ENCODE measurements at regions not wholly inside any gene's neighbourhood (a gene's known extent, or its start where the extent isn't known, plus 50 kb on each side); places are given as distances from the start of the nearest gene placed in this dataset.

DNA sequence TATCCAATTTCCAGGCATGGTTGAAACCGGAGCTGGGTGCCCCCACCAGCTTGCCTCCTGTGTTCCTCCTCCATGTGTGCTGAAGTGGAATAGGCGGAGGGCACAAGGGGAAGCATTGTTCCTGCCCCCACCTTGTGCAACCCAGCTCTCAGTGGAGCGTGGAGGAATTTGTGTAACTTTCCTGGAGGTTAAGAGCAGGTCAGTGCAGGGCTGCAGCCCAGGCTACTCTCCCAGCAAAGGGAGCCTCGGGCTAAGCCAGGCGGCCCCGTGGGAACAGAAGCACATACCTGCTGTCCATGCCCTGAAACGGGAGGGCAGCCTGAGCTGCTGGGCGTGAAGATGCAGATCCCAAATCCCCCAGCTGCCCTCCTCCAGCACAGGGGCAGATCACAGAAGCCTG lies 158.8 kb upstream of the LHX1 start:
- no peak overlapping the region for H2AFZ ChIP-seq (ENCODE audit: insufficient read depth, low read depth, low read length, poor library complexity, severe bottlenecking)
- WGBS (ENCODE audit: insufficient coverage): 72% methylated on average over 6 of the region's 8 CpGs
- no peaks in the 10 kb centered on the region for H3K9me3 ChIP-seq (replicated peaks in 1 of 2; ENCODE audit: control insufficient read depth in 1 of 2, insufficient read depth in 1 of 2, low read length in 2 of 2)
- no peaks in the 10 kb centered on the region for H3K36me3 Mint-ChIP-seq
- no peak overlapping the region for H3K4me2 ChIP-seq (replicated peaks; ENCODE audit: extremely low read depth, low read length, poor library complexity, severe bottlenecking)
- no peaks in the 10 kb centered on the region for H3K4me1 ChIP-seq (ENCODE audit: control insufficient read depth in 1 of 2, insufficient read depth in 2 of 2, low read length in 2 of 2)
- no peaks in the 10 kb centered on the region for H4K20me1 ChIP-seq (ENCODE audit: insufficient read depth, low read length)
- H3K27ac Mint-ChIP-seq: no peak overlapping the region
- H3K4me3 ChIP-seq (replicated peaks in 1 of 3; ENCODE audit: low read depth in 2 of 3, low read length in 3 of 3): no peak overlapping the region
- H3K36me3 ChIP-seq (replicated peaks in 1 of 2; ENCODE audit: control insufficient read depth in 1 of 2, insufficient read depth in 2 of 2, low read length in 2 of 2): no peaks in the 10 kb centered on the region
- H3K27me3 ChIP-seq (ENCODE audit: control insufficient read depth in 2 of 2, insufficient read depth in 2 of 2, low read length in 2 of 2): peaks cover 0 to 6% of the 10 kb centered on the region in 2 donors
- H3K27me3 Mint-ChIP-seq (ENCODE audit: low read depth in 3 of 3): peaks cover 6 to 17% (median 15%) of the 10 kb centered on the region in 3 donors
- H3K4me1 Mint-ChIP-seq: no peaks in the 10 kb centered on the region
- no peak overlapping the region for H3K9ac ChIP-seq (ENCODE audit: insufficient read depth, low read length, poor library complexity, severe bottlenecking)
- no peak overlapping the region for H3K4me3 Mint-ChIP-seq
- intact Hi-C loops (cut with micrococcal nuclease): no loop called here
- TF ChIP-seq, protein P1, sequence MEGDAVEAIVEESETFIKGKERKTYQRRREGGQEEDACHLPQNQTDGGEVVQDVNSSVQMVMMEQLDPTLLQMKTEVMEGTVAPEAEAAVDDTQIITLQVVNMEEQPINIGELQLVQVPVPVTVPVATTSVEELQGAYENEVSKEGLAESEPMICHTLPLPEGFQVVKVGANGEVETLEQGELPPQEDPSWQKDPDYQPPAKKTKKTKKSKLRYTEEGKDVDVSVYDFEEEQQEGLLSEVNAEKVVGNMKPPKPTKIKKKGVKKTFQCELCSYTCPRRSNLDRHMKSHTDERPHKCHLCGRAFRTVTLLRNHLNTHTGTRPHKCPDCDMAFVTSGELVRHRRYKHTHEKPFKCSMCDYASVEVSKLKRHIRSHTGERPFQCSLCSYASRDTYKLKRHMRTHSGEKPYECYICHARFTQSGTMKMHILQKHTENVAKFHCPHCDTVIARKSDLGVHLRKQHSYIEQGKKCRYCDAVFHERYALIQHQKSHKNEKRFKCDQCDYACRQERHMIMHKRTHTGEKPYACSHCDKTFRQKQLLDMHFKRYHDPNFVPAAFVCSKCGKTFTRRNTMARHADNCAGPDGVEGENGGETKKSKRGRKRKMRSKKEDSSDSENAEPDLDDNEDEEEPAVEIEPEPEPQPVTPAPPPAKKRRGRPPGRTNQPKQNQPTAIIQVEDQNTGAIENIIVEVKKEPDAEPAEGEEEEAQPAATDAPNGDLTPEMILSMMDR (IDR thresholded peaks at IDR 0.05): no peak
- DNase-seq: no peak
- H3K27ac ChIP-seq (ENCODE audit: low read depth in 1 of 2, low read length in 2 of 2): no peak overlapping the region
- peaks cover 0 to 2% (median 0%) of the 10 kb centered on the region in 7 donors for H3K9me3 Mint-ChIP-seq
- no peaks in the 10 kb centered on the region for H3K79me2 ChIP-seq (ENCODE audit: insufficient read depth, low read length)

DNA sequence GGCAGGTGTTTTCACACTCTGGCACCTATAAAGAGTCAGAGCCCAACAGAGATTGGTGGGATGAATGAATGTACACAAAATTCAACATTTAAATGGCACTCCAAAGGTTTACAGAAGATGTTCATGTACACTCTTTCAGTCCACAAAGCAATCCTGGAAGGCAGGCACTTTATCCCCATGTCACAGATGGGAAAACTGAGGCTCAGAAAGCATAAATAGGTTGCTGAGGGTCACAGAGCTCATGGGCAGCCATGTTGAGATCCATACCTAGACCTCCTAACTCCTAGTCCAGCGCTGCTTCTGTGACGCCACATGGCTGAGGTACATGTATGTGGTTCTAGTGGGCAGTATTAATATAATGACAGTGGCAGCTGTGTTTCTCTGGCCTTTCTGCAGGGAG lies 157.7 kb upstream of the LHX1 start:
- intact Hi-C loops (cut with micrococcal nuclease): no loop called here
- Histone ChIP-seq H3K4me1 (ENCODE audit: control insufficient read depth in 1 of 2, insufficient read depth in 2 of 2, low read length in 2 of 2) (no peaks in the 10 kb centered on the region), H3K27me3 (ENCODE audit: control insufficient read depth in 2 of 2, insufficient read depth in 2 of 2, low read length in 2 of 2) (no peaks in the 10 kb centered on the region), H3K4me3 (replicated peaks in 1 of 3; ENCODE audit: low read depth in 2 of 3, low read length in 3 of 3) (no peak overlapping the region), H3K4me2 (replicated peaks; ENCODE audit: extremely low read depth, low read length, poor library complexity, severe bottlenecking) (no peak overlapping the region), H3K9ac (ENCODE audit: insufficient read depth, low read length, poor library complexity, severe bottlenecking) (no peak overlapping the region), H3K36me3 (replicated peaks in 1 of 2; ENCODE audit: control insufficient read depth in 1 of 2, insufficient read depth in 2 of 2, low read length in 2 of 2) (no peaks in the 10 kb centered on the region), H3K27ac (ENCODE audit: low read depth in 1 of 2, low read length in 2 of 2) (no peak overlapping the region), H3K79me2 (ENCODE audit: insufficient read depth, low read length) (no peaks in the 10 kb centered on the region), H3K9me3 (replicated peaks in 1 of 2; ENCODE audit: control insufficient read depth in 1 of 2, insufficient read depth in 1 of 2, low read length in 2 of 2) (no peaks in the 10 kb centered on the region), H4K20me1 (ENCODE audit: insufficient read depth, low read length) (no peaks in the 10 kb centered on the region), H2AFZ (ENCODE audit: insufficient read depth, low read depth, low read length, poor library complexity, severe bottlenecking) (no peak overlapping the region)
- Mint-ChIP-seq H3K36me3 (no peaks in the 10 kb centered on the region), H3K4me3 (no peak overlapping the region), H3K27me3 (ENCODE audit: low read depth in 3 of 3) (peaks cover 6 to 12% (median 9%) of the 10 kb centered on the region in 3 donors), H3K9me3 (peaks cover 0 to 2% (median 0%) of the 10 kb centered on the region in 7 donors), H3K27ac (no peak overlapping the region), H3K4me1 (no peaks in the 10 kb centered on the region)
- TF ChIP-seq, protein P1 (IDR thresholded peaks at IDR 0.05): no peak
- WGBS (ENCODE audit: insufficient coverage): 88% methylated on average over 1 of the region's 2 CpGs
- no peak for DNase-seq
